Transverse colon (tissue), 4 donors: ENCODE measurements at regions not wholly inside any gene's neighbourhood (a gene's known extent, or its start where the extent isn't known, plus 50 kb on each side); places are given as distances from the start of the nearest gene placed in this dataset.
"Not testable (repeated sequence)": the region's sequence is repeated elsewhere in the genome, so short reads cannot be mapped to it uniquely, and the experiment has no call there.

Source experiments
- DNase-seq: peaks from one replicate; pipeline ENCODE4 v3.0.0-alpha.2; 2019
- H3K27ac ChIP-seq, 4 donors: fragments of 200-600 bp; sonication (generic); 2 replicates each; pipeline ENCODE4 v1.5.1; 2016 to 2018; ENCODE audit warnings: inconsistent platforms in 4 of 4
- H3K27me3 ChIP-seq: fragments of 200-600 bp; sonication (generic); 2 replicates; pipeline ENCODE4 v1.5.1; 2017; ENCODE audit warnings: inconsistent platforms
- H3K36me3 ChIP-seq, 4 donors: fragments of 200-600 bp; sonication (generic); 2 replicates each; pipeline ENCODE4 v1.5.1; 2017 to 2019; ENCODE audit warnings: inconsistent platforms in 4 of 4
- H3K4me1 ChIP-seq, 4 donors: fragments of 200-600 bp; sonication (generic); 2 replicates each; pipeline ENCODE4 v1.5.1; 2017 to 2020; ENCODE audit warnings: inconsistent platforms in 4 of 4
- H3K4me3 ChIP-seq, 4 donors: fragments of 200-600 bp; sonication (generic); 1 replicate in 1 of 4; 2 replicates in 3 of 4; pipeline versions ENCODE4 v1.5.1 to v1.6.1; 2017 to 2019; ENCODE audit warnings: inconsistent platforms in 4 of 4
- H3K9me3 ChIP-seq, 2 donors: fragments of 200-600 bp; sonication (generic); 2 replicates each; pipeline ENCODE4 v1.5.1; 2017 to 2019; ENCODE audit warnings: inconsistent platforms in 2 of 2
- EP300 ChIP-seq: sonication (generic); formaldehyde crosslinking; IDR thresholded peaks from one replicate; pipeline ENCODE4 v1.6.1; 2017; ENCODE audit warnings: antibody characterized with exemption, low read depth
- POLR2A ChIP-seq: fragments of 450-650 bp; IDR thresholded peaks from one replicate; pipeline ENCODE4 v1.6.1; 2016; ENCODE audit warnings: antibody characterized with exemption, mild to moderate bottlenecking, moderate library complexity
- POLR2AphosphoS5 ChIP-seq, 3 donors: sonication (generic); formaldehyde crosslinking; IDR thresholded peaks; one replicate each; pipeline ENCODE4 v1.6.1; 2016; ENCODE audit warnings: antibody characterized with exemption in 3 of 3
- WGBS, 2 donors: methylation state at CpG; one replicate each; pipeline ENCODE4 v1.1.5; 2018; ENCODE audit warnings: low coverage in 1 of 2; 5-methylcytosine and 5-hydroxymethylcytosine counted together
- in situ Hi-C, 4 donors: fragments of 200-750 bp; cut with MboI; loops; one replicate each; pipeline versions ENCODE4 v1.15.0 to v1.15.1; 2017; ENCODE audit warnings: low sequenced_read_pairs in 3 of 4, low pct_ligation_motif_present in 1 of 4, low pct_unique_long_range_greater_than_20kb in 1 of 4
- intact Hi-C: fragments of 100-400 bp; cut with DNase I; formaldehyde crosslinking; loops from one replicate; pipeline ENCODE4 v1.15.1; 2023; ENCODE audit warnings: low total_unique reads
- TF ChIP-seq, protein P1 (sequence below), 5 experiments: fragments of 200-600 bp in 3 of 5; fragments of 450-650 bp in 2 of 5; sonication (generic) in 3 of 5; IDR thresholded peaks; 1 replicate in 2 of 5; 2 replicates in 3 of 5; pipeline ENCODE4 v1.5.1; 2016 to 2017; ENCODE audit warnings: antibody characterized with exemption in 5 of 5, inconsistent platforms in 3 of 5, mild to moderate bottlenecking in 2 of 5, moderate library complexity in 1 of 5

GRCh38 chr5:97234380-97234779, 51.3 kb upstream of the RIOK2 start:
- H3K36me3 ChIP-seq, H3K27ac ChIP-seq, DNase-seq, H3K4me1 ChIP-seq, intact Hi-C loops, H3K27me3 ChIP-seq, H3K4me3 ChIP-seq, H3K9me3 ChIP-seq: not testable (repeated sequence)
- 96 to 100% methylated on average over 1 of the region's 1 CpG for WGBS, 2 donors
- in situ Hi-C loops = loop anchor here in 1 of 4 donors (25.0 kb wide), 1 partner anchor 1578 kb away; no protein-coding TSS in a partner anchor

DNA sequence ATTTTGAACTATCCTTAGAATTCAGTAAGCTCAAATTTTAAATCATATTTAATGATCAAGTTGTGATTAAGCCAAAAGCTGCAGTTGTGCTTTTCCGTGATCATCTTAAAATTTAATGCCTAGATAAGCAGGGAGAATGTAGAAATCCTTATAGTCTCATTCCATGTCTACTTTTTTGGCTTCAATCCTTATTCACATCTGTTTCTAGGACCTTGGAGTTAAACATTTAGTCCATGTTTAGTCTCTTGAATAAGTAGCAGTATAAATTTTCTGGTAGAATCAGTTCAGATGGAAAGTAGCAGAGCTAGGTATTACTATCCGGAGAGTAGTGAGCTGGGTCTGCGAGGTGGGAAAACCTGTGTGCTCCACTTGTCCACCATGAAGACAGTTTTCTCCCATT, 59.3 kb upstream of the RIOK2 start:
- WGBS, 2 donors = 48 to 49% methylated on average over 3 of the region's 3 CpGs
- in situ Hi-C loops = loop anchor here in 1 of 4 donors (25.0 kb wide), 1 partner anchor 1570 kb away; no protein-coding TSS in a partner anchor

GRCh38 chr5:97243353-97243752, 60.3 kb upstream of the RIOK2 start:
- TF ChIP-seq EP300 = no peak
- TF ChIP-seq, protein P1, sequence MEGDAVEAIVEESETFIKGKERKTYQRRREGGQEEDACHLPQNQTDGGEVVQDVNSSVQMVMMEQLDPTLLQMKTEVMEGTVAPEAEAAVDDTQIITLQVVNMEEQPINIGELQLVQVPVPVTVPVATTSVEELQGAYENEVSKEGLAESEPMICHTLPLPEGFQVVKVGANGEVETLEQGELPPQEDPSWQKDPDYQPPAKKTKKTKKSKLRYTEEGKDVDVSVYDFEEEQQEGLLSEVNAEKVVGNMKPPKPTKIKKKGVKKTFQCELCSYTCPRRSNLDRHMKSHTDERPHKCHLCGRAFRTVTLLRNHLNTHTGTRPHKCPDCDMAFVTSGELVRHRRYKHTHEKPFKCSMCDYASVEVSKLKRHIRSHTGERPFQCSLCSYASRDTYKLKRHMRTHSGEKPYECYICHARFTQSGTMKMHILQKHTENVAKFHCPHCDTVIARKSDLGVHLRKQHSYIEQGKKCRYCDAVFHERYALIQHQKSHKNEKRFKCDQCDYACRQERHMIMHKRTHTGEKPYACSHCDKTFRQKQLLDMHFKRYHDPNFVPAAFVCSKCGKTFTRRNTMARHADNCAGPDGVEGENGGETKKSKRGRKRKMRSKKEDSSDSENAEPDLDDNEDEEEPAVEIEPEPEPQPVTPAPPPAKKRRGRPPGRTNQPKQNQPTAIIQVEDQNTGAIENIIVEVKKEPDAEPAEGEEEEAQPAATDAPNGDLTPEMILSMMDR (IDR thresholded peaks at IDR 0.05) = no peak
- no peak for TF ChIP-seq POLR2AphosphoS5 (IDR thresholded peaks at IDR 0.05)
- no peak for TF ChIP-seq POLR2A
- in situ Hi-C loops = loop anchor here in 1 of 4 donors (25.0 kb wide), 1 partner anchor 1569 kb away; no protein-coding TSS in a partner anchor
- H3K36me3 ChIP-seq = no peaks in the 10 kb centered on the region
- no peaks in the 10 kb centered on the region for H3K27me3 ChIP-seq
- 44 to 67% methylated on average over 2 of the region's 2 CpGs for WGBS, 2 donors
- no peaks in the 10 kb centered on the region for H3K4me1 ChIP-seq
- H3K9me3 ChIP-seq = no peaks in the 10 kb centered on the region
- H3K27ac ChIP-seq = no peak overlapping the region
- H3K4me3 ChIP-seq = no peak overlapping the region
- intact Hi-C loops = no loop called here
- DNase-seq = no peak

More for the DNA sequence above, 59.3 kb upstream of the RIOK2 start:
- Histone ChIP-seq H3K4me1 (no peaks in the 10 kb centered on the region), H3K27ac (no peak overlapping the region), H3K27me3 (no peaks in the 10 kb centered on the region), H3K36me3 (no peaks in the 10 kb centered on the region), H3K4me3 (no peak overlapping the region), H3K9me3 (no peaks in the 10 kb centered on the region)
- DNase-seq = no peak
- intact Hi-C loops = no loop called here
- TF ChIP-seq EP300 = no peak
- no peak for TF ChIP-seq POLR2A
- no peak for TF ChIP-seq POLR2AphosphoS5 (IDR thresholded peaks at IDR 0.05)
- TF ChIP-seq, protein P1 (IDR thresholded peaks at IDR 0.05) = no peak

- Histone ChIP-seq H3K4me1 (no peaks in the 10 kb centered on the region), H3K9me3 (no peaks in the 10 kb centered on the region), H3K27me3 (no peaks in the 10 kb centered on the region), H3K27ac (no peak overlapping the region), H3K4me3 (no peak overlapping the region), H3K36me3 (no peaks in the 10 kb centered on the region)
- no peak for DNase-seq
- intact Hi-C loops (no loop called here), in situ Hi-C loops (loop anchor here in 1 of 4 donors (25.0 kb wide), 1 partner anchor 1567 kb away; no protein-coding TSS in a partner anchor)
- no peak for TF ChIP-seq POLR2A
- no peak for TF ChIP-seq EP300
- TF ChIP-seq, protein P1 (IDR thresholded peaks at IDR 0.05) = no peak
- no peak for TF ChIP-seq POLR2AphosphoS5 (IDR thresholded peaks at IDR 0.05)
- WGBS, 2 donors = 79 to 94% methylated on average over 8 to 9 of the region's 9 CpGs
These were observed 62.3 kb upstream of the RIOK2 start for GRCh38 chr5:97245386-97245785.

DNA sequence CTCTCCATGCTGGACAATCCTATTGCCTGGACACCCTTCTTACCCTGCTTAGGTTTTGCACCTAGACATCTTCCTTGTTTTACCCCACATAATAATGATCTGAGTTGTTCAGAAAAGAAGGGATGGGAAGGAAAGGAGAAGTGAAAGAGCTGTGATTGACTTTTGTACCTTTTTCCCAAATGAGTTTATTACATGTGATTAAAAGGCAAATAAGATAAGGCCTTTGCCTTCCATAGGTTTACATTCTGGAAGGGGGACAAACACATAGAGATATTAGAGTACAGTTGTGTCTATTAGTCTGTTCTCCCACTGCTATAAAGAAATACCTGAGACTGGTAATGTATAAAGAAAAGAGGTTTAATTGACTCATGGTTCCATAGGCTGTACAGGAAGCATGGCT, 67.1 kb upstream of the RIOK2 start:
- Histone ChIP-seq H3K36me3 (no peaks in the 10 kb centered on the region), H3K9me3 (peaks cover 0 to 4% of the 10 kb centered on the region in 2 donors), H3K27ac (no peak overlapping the region), H3K27me3 (no peaks in the 10 kb centered on the region), H3K4me3 (no peak overlapping the region), H3K4me1 (no peaks in the 10 kb centered on the region)
- in situ Hi-C loops (no loop called here), intact Hi-C loops (no loop called here)
- DNase-seq = no peak
- TF ChIP-seq POLR2AphosphoS5 (IDR thresholded peaks at IDR 0.05) (no peak), POLR2A (no peak), EP300 (no peak)
- TF ChIP-seq, protein P1 (IDR thresholded peaks at IDR 0.05) = no peak
